GM13977 (cell line): ENCODE measurements at regions not wholly inside any gene's neighbourhood (a gene's known extent, or its start where the extent isn't known, plus 50 kb on each side); places are given as distances from the start of the nearest gene placed in this dataset.

Experiments used
- DNase-seq: peaks from one replicate; pipeline ENCODE4 v3.0.0; 2012; ENCODE audit warnings: low spot score
- CTCF ChIP-seq: IDR thresholded peaks from 2 replicates; pipeline ENCODE4 v1.5.1; 2012; ENCODE audit warnings: mild to moderate bottlenecking, control low read depth; ENCODE audit not compliant: insufficient read depth; ENCODE audit errors: extremely low read depth, missing control alignments
- in situ Hi-C: fragments of 300-500 bp; cut with MboI; formaldehyde crosslinking; loops from one replicate; pipeline ENCODE4 v1.12.0; 2022; ENCODE audit warnings: low sequenced_read_pairs, low pct_unique_long_range_greater_than_20kb, mixed read lengths, inconsistent platforms; ENCODE audit not compliant: unreplicated experiment

DNA sequence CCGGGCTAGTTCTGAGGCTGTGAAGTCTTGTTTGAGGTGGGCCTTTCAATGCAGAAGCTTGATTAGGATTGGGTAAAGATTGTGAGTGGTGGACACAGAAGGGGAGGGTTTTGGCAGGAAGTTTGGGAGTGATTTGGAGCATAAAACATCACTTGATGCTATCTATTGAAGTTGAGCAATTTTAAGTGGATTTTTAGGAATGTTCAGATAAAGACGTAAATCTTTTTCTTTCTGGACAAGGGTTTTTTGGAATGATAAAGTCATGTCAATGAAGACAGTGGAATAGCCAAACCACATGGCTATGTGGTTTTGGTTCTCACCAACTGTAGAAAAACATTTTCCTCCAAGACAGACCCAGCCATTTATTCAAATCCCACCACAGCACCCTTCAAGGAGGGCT lies 111.2 kb upstream of the SNX19 start:
- in situ Hi-C loops, result no loop called here
- no peak for DNase-seq
- TF ChIP-seq CTCF, result no peak

DNA sequence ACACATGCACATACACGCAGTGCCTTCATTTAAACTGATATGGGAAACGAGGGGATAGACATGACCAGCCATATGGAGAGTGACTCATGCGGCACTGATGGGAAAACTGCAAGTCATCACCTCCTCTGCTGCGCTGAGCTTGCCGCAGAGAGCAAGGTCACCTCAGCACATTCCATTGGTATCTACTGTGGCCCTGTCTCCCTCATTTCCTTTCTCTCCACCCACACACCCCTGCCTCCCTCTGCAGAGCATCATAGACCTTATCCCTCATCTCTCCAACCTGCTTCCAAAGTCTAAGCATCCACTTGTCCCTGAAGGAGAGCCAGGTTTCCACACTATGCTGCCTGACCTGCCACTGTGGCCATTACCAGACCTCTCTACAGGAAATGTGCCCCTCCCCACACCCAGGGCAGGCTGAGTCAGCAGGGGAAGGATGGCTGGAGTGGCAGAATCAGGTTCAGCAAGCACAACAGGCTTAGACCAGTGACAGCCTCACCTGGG lies 116.9 kb upstream of the SNX19 start:
- DNase-seq, result no peak
- in situ Hi-C loops, result no loop called here
- no peak for TF ChIP-seq CTCF

- TF ChIP-seq CTCF, result no peak
Measured at GRCh38 chr11:131036514-131036913, 120.2 kb upstream of the SNX19 start.

DNA sequence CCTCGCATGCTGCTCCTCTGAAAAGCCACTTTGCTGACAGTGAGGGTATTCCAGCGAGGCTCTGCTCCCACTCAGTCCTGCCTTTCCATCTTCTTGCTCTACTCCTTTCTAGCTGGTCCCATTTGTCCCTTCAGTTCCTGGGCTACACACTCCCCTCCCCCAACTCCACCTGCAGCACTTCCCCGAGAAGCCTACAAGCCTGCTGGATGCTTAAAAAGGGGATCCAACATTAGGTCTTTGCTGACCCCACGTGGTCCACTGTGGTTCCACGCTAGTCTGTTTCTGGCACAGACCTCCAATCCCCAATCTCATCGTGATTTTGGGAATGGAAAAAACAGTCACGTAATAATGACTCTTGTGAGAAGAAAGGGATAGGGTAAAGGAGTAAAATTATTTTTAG lies 121.6 kb upstream of the SNX19 start:
- in situ Hi-C loops, result no loop called here
- peak; percentile 26 for TF ChIP-seq CTCF
- DNase-seq, result no peak

More at GRCh38 chr11:131036514-131036913, 120.2 kb upstream of the SNX19 start:
- no peak for DNase-seq
- in situ Hi-C loops, result no loop called here

DNA sequence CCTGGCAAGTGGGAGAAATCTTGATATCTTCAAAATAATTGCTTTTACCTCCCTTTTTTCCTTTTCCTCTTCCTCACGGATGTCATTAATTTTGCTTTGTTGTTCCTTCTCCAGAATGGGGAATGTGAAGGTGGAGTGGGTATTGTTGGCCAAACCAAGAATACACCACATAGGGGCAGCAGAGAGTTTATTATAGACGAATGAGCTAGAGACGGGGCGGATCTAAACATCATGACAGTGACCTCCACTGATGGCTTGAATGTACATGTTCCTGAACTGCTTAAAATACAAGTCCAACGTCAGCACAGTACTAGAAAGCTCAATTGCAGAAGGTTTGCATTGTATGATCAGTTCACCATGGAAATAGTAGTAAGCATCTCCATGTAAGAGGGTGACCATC lies 122.3 kb upstream of the SNX19 start:
- TF ChIP-seq CTCF, result peak; percentile 49
- in situ Hi-C loops, result no loop called here
- DNase-seq, result peak; percentile 43

DNA sequence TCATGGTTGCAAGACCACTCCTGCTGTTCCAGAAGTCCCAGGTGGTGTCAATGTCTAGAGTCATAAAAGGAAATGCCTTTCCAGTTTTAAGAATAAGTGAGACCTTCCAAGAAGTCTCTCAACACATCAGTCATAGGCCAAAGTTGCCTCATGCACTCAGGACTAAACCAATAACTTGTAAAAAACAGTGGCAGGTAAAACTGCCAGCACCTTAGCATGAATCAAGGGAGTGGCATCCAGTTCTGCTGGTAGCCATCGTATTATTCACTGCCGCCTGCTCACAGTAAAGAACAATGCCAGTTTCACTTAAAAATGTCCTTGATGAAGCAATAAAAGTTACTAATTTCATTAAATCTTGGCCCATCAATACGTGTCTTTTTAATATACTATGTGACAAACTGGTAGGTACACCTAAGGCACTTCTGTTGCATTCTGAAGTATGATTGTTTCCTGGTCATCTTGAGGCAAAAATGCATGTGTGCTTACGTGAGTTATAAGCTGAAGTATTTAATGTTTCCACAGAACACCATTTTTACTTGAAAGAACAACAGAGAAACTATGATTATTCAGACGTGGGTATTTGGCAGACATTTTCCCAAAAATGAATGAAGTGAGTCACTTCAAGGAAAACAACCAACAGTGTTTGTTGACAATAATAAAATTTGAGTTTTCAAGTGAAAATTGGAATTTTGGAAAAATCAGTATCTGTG lies 125.2 kb upstream of the SNX19 start:
- no peak for TF ChIP-seq CTCF
- no peak for DNase-seq
- in situ Hi-C loops, result no loop called here
